ENCODE measurements at regions not wholly inside any gene's neighbourhood (a gene's known extent, or its start where the extent isn't known, plus 50 kb on each side); places are given as distances from the start of the nearest gene placed in this dataset.

DNA sequence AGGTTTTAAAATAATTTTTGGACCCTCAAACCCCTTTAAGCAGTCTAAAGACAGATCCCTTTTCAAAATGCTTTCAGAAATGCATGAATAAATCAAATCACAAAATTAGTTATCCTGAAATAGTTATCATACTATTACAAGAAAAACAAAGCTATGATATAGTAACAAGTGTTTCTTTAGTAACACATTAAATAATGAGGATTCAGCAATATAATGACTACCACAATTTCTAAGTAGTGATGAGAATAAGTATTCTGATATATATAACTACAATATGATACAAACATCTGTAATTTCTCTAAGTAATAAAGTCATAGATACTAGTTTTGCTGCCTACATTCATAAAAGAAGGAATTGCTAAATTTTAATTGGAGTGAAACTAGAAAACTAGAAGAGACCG lies 53.0 kb upstream of the TMEM168 start:
- Histone ChIP-seq H3K4me1 (ENCODE audit: control insufficient read depth in 1 of 2, insufficient read depth in 2 of 2, low read depth in 1 of 2, low read length in 1 of 2) (no peaks in the 10 kb centered on the region), H3K4me2 (no peak overlapping the region), H2AFZ (ENCODE audit: low read depth) (no peak overlapping the region), H3K27ac (ENCODE audit: low read depth in 2 of 2, low read length in 1 of 2) (no peak overlapping the region), H3K9me3 (no peaks in the 10 kb centered on the region), H3K36me3 (replicated peaks in 1 of 2; ENCODE audit: control insufficient read depth in 1 of 2, insufficient read depth in 2 of 2, low read length in 1 of 2) (peaks cover 0 to 2% of the 10 kb centered on the region in 2 experiments), H4K20me1 (ENCODE audit: insufficient read depth) (no peaks in the 10 kb centered on the region), H3K4me3 (ENCODE audit: low read depth in 2 of 2, low read length in 1 of 2) (no peak overlapping the region), H3K27me3 (ENCODE audit: insufficient read depth) (no peaks in the 10 kb centered on the region), H3K79me2 (ENCODE audit: insufficient read depth) (peaks cover 23% of the 10 kb centered on the region), H3K9ac (no peak overlapping the region), H3K9me2 (no peaks in the 10 kb centered on the region), H3F3A (replicated peaks; ENCODE audit: insufficient read depth) (no peaks in the 10 kb centered on the region)
- DNase-seq: no peak
- ChIA-PET CTCF (interaction anchor here (0.9 kb wide), 1 partner anchor 27 kb away, joined by 3 read pairs; no protein-coding TSS in a partner anchor), POLR2A (no interaction called here)
- TF ChIP-seq FOXJ3 (CRISPR knock-in tag; IDR thresholded peaks at IDR 0.05): no peak
- TF ChIP-seq, protein P1, sequence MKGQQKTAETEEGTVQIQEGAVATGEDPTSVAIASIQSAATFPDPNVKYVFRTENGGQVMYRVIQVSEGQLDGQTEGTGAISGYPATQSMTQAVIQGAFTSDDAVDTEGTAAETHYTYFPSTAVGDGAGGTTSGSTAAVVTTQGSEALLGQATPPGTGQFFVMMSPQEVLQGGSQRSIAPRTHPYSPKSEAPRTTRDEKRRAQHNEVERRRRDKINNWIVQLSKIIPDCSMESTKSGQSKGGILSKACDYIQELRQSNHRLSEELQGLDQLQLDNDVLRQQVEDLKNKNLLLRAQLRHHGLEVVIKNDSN (IDR thresholded peaks at IDR 0.05; ENCODE audit: borderline replicate concordance, low read depth): no peak
- TF ChIP-seq, protein P2, sequence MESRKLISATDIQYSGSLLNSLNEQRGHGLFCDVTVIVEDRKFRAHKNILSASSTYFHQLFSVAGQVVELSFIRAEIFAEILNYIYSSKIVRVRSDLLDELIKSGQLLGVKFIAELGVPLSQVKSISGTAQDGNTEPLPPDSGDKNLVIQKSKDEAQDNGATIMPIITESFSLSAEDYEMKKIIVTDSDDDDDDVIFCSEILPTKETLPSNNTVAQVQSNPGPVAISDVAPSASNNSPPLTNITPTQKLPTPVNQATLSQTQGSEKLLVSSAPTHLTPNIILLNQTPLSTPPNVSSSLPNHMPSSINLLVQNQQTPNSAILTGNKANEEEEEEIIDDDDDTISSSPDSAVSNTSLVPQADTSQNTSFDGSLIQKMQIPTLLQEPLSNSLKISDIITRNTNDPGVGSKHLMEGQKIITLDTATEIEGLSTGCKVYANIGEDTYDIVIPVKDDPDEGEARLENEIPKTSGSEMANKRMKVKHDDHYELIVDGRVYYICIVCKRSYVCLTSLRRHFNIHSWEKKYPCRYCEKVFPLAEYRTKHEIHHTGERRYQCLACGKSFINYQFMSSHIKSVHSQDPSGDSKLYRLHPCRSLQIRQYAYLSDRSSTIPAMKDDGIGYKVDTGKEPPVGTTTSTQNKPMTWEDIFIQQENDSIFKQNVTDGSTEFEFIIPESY (IDR thresholded peaks at IDR 0.05; ENCODE audit: borderline replicate concordance, low read depth): no peak
- TF ChIP-seq EP300 (IDR thresholded peaks at IDR 0.05; ENCODE audit: borderline replicate concordance in 1 of 2, low read depth in 1 of 2, low read length in 1 of 2): no peak
- no peak for TF ChIP-seq NFIC (IDR thresholded peaks at IDR 0.05; ENCODE audit: borderline replicate concordance)
- 98% methylated on average over 1 of the region's 1 CpG for WGBS (ENCODE audit: low lambda C conversion rate)

All from SK-N-SH (cell line).